Dedifferentiated amniotic fluid mesenchymal stem cell (primary cell): ENCODE measurements at regions not wholly inside any gene's neighbourhood (a gene's known extent, or its start where the extent isn't known, plus 50 kb on each side); places are given as distances from the start of the nearest gene placed in this dataset.

Source experiments
- DNase-seq: peaks from one replicate; pipeline ENCODE4 v3.0.0-alpha.2; 2016; ENCODE audit errors: extremely low spot score

DNA sequence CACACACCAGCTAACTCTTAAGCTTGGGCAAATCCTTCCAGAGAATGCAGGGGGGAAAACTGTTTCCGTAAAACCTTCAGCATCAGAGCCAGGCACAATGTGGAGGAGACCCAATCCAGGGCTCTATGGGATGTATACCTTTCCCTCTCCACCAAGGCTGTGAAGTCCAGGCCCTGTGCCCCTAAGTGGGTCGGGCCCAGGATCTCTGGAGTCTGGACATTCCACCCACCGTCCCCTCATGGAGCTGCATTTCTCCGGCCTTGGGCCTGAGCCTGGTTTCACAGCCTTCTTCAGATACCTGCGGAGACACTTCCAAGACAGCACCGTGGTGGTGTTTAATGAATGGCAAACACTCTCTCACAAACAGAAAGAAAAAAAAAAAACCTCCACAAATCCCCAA is 186.2 kb downstream of the URI1 start:
- no peak for DNase-seq

DNA sequence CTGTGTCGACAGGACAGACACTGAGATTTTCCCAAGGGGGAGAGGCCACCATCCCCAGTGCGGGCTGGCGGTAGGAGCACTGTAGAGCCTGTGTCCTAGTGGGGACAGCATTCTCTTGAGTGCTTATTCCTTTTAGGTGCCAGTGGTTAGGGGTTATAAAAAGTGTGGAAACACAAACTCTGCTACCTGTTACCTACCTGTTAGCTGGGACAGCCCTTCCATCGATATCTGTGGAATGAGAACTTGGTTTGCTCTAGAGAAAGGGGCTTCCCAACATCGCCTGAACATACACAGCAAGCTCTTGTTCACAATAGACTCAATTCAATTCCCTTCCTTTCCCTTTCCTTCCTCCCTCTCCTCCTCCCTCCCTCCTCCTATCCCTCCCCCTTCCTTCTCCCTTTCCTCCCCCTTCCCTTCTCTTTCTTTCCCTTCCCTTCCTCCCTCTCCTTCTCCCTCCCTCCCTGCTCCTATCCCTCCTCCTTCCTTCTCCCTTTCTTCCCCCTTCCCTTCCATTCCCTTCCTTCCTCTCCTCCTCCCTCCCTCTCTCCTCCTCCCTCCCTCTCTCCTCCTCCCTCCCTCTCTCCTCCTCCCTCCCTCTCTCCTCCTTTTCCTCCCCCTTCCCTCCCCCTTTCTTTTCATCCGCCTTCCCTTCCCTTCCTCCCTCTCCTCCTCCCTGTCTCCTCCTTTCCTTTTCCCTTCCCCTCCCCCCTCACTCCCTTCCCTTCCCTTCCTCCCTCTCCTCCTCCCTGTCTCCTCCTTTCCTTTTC is 188.5 kb downstream of the URI1 start:
- no peak for DNase-seq

DNA sequence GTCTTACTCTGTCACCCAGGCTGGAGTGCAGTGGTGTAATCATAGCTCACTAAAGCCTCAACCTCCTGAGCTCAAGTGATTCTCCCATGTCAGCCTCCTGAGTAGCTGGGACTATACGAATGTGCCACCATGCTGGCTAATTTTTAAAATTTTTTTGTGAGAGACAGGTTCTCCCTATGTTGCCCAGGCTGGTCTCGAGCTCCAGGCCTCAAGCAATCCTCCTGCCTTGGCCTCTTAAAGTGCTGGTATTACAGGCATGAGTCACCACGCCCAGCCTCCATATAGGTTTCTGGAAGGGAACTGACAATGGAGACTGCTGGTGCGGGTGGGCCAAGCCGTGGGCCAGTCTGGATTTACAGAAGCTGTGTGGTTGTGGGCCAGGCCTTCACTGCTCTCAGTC is 189.2 kb downstream of the URI1 start:
- no peak for DNase-seq

DNA sequence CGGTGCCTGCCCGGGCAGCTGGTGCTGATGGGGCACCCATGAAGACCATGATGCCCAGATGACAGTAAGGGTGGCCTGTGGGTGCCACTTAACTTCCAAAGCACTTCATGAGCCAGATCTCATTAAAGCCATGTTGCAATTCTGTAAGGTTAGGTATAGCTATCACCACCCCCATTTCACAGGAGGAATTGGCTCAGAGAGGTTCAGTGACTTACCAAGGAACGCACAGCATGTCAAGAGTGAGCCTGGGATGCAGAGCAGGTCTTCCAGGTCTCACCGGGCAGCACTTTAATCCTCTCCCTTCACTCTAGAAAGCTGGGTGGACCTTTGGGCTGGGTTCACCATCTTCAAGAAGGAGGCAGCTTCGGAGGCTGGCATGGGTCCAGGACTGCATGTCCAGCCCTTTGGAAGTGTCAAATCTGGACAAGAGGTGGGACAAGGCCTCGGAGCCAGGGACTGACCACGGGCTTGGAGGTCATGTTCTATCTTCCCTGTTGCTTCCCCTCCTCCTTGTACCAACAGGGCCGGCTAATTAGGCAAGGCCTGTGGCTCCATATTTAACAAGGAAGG is 189.8 kb downstream of the URI1 start:
- no peak for DNase-seq

DNA sequence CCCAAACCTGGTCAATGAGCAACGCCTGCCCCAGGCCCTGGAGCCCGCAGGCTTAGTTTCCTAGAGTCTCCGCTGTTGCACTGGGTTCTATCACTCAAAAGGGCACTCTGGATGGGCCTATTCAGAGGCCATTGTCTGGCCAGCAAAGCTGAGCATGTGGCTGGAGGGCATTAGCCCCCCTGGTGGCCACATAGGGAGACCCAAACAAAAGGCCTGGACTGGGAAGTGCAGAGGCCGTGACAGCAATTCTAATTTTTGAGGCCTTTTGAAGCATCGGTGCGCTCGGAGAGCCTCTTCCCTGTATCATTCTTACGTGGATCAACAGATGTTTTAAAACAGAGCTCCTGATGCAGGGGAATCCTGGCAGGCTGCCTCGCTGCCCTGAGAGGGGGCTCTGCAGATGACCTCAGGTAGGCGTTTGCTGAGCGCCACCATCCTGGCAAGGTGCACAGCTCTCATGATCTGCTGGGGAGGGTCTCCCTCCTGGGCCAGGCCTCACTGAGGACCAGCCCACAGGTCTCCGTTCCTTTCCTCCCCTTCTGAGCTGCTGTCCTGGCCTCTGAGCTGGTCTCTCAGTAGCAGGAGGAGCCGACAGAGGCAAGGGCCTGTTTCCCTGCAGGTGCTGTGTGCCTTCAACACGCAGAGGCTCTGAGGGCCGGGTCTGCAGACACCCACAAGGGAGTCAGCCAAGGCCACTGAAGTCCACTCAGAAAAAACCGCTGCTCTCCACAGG is 190.5 kb downstream of the URI1 start:
- no peak for DNase-seq

DNA sequence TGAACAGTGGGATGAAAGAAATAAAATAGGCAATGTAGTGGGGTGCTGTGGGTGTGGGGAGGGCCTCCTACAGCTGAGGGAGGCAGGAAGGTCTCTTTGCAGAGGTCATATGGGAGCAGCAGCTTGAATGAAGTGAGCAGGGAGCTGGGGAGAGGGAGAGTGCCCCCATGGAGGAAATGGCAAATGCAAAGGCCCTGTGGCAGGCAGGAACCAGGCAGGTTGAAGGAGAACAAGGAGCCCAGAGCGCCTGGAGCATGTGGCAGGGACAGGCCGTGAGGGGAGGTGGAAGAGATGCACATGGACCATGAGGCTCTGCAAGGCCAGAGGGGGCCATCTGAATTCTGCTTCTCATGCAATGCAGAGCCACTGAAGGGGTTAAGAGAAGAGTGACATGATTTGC is 191.8 kb downstream of the URI1 start:
- DNase-seq = no peak

DNA sequence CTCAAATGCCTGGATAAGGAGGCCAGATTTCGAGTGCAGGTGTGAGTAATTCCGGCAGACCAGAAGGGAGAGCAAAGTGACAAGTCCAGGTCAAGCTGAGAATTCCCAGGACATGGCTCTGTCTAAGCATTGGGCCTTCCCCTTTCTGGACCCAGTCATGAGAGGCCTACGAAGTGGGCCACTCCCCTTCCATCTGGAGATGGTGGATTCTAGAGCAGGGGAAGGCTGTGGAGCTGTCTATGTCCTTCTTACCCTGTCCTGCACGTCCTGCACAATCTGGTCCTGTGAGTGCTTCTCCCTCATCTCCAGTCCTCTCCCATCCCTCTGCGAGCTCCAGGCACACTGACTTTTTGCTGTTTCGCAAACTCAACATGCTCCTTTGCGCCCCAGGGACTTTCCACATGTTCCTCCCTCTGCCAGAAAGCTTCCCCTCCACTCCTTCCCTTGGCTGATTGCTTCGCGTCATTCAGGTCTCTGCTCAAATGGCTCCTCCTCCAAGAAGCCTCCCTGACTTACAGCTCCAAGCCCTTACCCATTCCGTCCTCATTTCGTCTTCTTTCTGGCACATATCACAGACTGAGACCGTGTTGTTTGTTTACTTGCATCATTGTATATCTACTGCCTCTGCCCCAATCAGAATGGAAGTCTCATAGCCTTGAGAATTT is 193.2 kb downstream of the URI1 start:
- no peak for DNase-seq

DNA sequence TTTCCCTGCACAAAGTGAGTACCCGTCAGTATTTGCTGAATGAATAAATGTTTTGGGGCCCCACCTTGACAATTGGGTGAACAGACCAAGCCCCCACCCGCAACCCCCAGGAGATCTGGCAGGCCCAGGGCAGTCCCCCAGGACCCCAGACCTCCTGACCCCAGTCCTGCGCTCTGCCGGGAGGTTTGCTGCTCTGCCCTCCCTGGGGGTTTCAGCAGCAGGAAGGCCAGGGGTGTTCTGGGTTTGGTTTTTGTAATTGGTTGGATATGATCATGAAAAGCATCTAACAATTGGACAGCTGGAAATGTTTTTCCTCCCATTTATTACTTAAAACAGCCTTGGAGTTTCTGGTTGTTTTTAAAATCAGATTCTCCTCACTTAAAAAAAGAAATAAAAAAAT is 193.8 kb downstream of the URI1 start:
- no peak for DNase-seq

DNA sequence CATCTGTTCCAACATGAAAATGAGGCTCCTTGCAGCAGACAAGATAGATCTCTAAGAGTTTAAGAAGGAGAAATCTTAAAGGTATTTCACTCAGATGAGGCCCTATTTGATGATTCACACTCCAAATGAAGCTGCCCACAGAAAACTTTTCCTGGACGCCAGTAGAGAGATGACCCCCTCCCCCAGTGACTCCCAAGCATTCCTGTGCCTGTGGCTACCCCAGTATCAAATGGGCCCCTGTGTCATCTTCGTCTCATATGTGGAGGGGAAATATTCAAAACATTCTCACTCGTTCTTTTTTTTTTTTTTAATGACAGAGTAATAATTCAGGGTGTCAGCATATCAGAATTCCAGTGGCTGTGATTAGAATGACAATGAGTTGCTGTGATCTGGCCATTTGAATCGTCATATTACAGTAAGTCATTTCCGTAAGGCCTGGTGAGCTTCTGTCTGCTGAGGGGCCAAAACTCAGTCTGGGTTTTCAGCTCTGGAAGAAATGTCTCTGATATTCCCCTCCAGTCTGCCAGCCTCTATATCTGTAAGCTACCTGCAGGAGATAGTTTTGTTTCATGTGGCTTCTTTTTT is 194.7 kb downstream of the URI1 start:
- no peak for DNase-seq

DNA sequence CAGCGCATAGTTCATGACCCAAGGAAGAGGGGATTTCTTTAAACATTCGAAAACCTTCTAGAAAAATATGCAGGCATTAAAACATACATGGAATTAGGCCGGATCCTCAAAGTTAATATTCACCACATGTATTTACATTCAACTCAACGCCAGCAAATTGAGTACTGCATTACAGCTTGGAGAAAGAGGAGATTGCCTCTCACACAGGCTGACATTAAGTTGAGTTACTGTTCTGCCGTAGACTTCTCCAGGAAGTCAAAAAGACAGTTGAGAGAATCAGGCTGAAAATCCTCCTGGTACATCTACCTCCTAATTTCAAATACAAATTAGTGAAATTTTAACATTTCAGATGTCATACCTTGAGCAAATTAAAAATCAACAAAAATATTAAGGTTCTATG is 195.7 kb downstream of the URI1 start:
- DNase-seq = no peak

DNA sequence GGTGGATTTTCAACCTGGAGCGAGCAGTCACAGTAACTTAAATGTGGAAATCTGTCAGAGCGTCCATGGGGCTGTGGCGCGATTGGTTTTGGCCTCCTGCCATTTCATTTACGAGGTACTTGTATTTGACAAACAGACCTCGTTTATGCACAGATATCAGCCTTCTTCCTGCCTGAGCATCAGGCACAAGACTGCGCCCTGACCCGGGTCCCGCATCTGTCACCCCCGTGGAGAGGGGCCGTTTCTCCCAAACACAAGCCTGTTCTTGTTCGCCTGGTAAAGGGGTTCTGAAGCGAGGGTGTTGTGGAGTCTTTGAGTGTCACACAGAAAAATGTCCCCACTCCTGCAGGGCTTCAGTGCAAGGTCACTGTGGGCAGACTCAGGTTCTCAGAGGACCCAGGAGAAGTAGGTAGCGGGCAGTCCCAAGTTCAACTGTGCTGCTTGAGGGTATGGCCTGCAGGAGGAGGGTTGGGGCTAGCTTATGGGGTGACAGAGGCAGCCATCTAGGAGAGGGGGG is 202.3 kb downstream of the URI1 start:
- no peak for DNase-seq

DNA sequence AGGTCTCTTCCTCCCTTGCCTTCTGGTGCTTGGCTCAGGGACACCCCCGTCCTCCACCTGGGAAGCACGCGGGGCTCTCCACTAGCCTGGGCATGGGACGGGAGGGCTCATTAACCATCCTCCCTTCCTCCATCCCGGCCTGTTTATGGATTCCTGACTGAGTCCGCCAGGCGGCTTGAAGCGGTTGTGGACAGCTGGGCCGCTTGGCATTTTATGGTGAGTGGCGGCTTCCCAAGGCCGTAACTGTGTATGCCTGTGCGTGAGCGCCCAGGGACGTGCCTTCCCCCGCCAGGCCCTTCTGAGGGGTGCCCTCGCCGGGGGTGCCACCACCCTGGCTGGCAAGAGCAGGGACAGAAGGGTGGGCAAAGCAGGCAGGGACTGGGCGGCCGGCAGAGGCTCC is 202.8 kb downstream of the URI1 start:
- no peak for DNase-seq

DNA sequence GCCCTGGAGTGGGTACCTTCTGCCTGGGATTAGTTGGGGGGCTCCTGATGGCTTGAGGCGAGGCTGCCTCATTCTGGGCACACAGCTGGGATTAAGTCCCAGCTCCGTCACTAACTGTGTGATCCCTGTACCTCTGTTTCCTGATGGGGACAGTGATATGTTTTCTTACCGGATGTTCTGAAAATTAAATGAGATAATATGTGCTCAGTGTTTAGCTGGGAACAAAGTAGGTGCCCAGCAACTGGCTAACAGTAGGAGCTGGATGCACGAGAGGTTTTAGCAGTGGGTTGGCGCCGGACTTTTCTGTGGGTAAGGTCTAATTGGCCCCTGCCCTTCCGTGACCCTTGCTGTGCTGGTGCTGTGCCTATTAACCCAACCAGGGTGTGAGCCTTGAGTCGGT is 203.4 kb downstream of the URI1 start:
- DNase-seq = no peak

DNA sequence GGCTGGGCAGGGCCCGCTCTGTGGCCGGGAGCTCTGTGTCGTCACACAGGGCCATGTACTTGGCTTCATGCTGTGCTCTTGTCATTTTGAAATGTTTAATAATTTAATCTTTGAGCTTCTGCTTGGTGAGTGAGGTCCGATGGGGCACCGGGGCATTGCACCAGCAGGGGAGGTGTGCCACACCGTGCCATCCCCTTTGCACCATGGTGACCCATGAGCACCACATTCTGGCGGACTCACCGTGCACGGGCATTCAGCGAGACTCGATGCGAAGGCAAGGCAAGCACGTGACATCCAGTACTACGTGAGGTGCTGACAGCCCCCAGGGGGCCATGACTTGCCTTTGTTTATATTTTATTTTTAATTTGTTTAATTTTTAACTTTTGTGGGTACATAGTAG is 204.3 kb downstream of the URI1 start:
- DNase-seq = no peak

DNA sequence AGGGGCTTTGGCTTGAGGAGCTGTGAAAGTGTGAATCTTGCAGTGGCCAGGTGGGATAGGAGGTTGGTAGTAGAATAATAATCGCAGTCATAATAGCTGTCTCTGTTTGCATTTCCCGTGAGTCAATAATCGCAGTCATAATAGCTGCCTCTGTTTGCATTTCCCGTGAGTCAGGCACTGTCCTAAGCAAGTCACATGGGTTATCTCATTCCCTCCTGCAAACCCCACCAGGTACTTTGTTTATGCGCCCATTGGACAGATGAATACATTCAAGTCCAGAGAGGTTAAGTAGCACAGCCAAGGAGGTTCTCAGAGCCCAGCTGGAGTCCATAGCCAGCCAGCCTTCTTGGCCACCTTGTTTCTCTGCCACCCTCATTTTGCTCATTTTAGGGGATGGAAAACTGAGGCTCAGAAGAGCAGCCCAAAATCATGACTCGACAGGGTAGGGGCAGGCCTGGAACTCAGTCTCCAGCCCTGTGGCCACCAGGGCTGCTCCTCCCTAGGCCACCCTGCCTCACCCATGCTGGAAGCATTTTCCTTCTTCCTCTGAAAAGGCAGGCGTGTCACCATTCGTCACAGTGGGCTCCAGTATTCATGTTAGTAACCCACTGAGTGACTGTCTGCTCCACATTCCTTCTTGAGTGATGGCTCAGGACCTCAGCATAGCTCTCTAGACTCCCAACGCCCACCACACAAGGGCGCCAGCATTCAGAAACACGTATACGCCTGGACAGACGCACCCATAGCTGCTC is 206.2 kb downstream of the URI1 start:
- no peak for DNase-seq

DNA sequence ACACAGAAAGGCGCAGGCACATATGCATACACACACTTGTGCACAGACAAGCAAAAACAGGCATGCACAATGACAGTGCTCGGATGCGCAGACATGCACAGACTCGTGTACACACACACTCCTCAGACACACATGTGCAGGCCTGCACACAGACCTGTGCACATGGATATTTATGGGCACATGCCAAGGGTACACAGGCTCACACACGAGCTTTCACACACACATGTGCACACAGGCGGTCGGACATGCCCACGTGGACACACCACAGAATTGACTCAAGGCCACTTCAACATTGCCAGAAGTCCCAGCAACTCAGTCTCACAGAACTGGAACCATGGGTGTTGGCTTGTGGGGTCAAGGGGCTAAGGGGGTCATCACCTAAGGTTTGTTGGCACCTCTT is 206.8 kb downstream of the URI1 start:
- no peak for DNase-seq

DNA sequence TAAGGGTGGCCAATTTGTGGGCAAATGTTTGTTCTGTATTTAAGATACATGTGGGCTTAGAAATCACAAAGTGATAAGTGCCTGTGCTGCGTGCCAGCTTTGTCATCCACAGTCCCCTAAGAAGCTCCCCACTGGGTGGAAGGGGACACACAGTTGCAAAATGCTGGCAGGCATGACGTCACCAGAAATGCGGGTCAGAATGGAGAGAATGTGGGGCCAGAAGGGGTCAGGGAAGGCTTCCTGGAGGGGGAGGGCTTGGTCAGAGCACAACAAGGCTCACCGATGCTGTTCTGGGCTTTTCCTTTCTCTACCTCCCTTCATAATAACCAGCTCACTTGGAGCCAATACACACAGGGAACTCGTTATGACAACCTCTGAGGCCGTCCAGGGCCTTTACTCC is 207.3 kb downstream of the URI1 start:
- DNase-seq = no peak

DNA sequence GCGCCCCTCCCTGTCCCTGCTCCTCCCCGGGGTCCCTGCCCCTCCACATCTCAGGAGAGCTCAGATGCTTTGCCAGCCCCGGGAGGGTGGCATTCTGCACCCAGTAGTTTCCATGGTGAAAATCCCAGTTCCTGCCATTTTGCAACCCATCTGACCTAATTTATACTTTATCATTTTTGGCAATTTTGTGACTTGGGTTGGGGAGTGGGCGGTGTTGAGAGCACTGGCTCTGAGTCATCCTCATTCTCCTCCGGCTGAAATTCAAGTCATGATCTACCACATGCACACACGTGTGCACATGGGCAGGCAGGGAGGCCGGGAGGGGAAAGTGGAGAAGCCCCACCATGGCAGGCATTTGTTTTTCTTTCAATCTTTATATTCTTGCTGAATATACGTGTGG is 208.6 kb downstream of the URI1 start:
- no peak for DNase-seq

DNA sequence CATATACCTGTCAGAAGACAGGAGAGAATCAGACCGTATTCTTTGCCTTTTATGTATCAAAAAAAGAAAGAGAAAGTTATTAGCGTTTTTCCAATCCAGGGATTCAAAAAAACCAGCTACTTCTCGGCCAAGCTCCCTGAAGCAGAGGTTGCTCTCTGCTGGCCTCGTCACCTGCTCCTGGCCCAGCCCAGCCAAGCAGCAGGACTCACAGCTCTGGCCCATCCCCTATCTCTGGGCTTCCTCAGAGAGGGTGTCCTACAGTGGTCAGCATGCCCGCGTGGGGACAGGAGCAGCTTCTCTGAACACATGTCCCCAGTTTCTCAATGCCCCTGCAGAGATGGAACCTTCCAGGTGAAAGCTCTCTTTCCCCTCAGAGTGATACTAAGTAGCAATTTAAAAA is 209.0 kb downstream of the URI1 start:
- DNase-seq = no peak

DNA sequence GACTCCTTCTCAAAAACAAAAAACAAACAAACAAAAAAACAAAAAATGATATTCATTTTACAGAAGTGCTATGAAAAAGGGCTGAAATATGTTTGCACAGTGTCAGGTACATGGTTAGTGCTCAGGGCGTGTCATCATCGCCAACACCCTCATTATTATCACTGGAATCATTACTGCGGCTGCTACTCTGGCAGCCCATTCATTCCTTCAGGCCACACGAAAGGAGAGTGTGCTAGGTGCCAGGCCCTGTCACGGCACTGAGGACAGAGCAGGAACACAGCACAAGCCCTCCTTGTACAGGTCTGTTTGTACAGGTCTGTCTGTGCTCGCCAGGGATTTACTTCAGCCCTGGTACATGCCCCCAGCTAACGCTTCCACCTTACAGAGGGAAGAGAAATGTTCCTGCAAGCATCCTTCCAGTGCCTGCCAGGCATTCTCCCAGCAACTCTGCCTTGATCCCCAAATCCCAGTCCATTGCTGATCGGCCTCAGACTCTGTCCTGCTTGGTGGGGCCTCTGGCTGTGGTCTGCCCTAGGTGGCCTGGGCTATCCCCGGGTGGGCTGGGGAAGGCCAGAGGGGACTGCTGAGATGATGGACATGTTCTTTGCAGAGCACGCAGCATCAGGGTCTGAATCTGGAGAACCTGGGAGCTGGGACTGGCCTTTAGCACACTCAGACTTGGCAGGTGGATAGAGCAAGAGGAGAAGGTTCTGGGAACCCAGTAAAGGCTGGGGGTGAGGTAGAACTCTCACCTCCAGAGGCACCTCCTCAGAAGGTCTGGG is 210.7 kb downstream of the URI1 start:
- DNase-seq = no peak
